WTC11 (cell line): ENCODE measurements at regions not wholly inside any gene's neighbourhood (a gene's known extent, or its start where the extent isn't known, plus 50 kb on each side); places are given as distances from the start of the nearest gene placed in this dataset.

Experiments used
- ATF3 ChIP-seq: sonication (generic); formaldehyde crosslinking; conservative IDR thresholded peaks from 2 replicates; pipeline ENCODE4 v1.8.1; 2022; ENCODE audit warnings: mild to moderate bottlenecking, missing genetic modification reagents
- CTCF ChIP-seq: fragments of 200-600 bp; IDR thresholded peaks from 2 replicates; pipeline ENCODE4 v1.8.0; 2022; ENCODE audit warnings: antibody characterized with exemption
- GABPB1 ChIP-seq: sonication (generic); formaldehyde crosslinking; IDR thresholded peaks from 2 replicates; pipeline ENCODE4 v1.8.1; 2023; ENCODE audit warnings: mild to moderate bottlenecking, missing genetic modification reagents
- GTF2I ChIP-seq: fragments of 250-450 bp; sonication (Bioruptor Pico); conservative IDR thresholded peaks from 2 replicates; pipeline ENCODE4 v1.4.0; 2021; ENCODE audit warnings: mild to moderate bottlenecking
- KAT7 ChIP-seq: sonication (generic); formaldehyde crosslinking; IDR thresholded peaks from 2 replicates; pipeline ENCODE4 v1.8.1; 2023; ENCODE audit warnings: missing genetic modification reagents, mild to moderate bottlenecking, borderline replicate concordance
- SP1 ChIP-seq: sonication (generic); formaldehyde crosslinking; conservative IDR thresholded peaks from 2 replicates; pipeline ENCODE4 v1.8.1; 2022; ENCODE audit warnings: missing genetic modification reagents
- ZNF138 ChIP-seq: sonication (generic); formaldehyde crosslinking; conservative IDR thresholded peaks from 2 replicates; pipeline ENCODE4 v1.8.1; 2022; ENCODE audit warnings: mild to moderate bottlenecking, moderate library complexity, missing genetic modification reagents

GRCh38 chr22:11626422-11626773 is 3901.6 kb upstream of the OR11H1 start:
- TF ChIP-seq ZNF138 (CRISPR knock-in tag) = no peak
- no peak for TF ChIP-seq CTCF
- TF ChIP-seq SP1 (CRISPR knock-in tag) = no peak
- no peak for TF ChIP-seq GABPB1
- no peak for TF ChIP-seq GTF2I (CRISPR knock-in tag)
- TF ChIP-seq KAT7 (CRISPR knock-in tag) = no peak
- no peak for TF ChIP-seq ATF3 (CRISPR knock-in tag)
